Testis (tissue), 2 donors: ENCODE measurements at regions not wholly inside any gene's neighbourhood (a gene's known extent, or its start where the extent isn't known, plus 50 kb on each side); places are given as distances from the start of the nearest gene placed in this dataset.
"Not testable (repeated sequence)": the region's sequence is repeated elsewhere in the genome, so short reads cannot be mapped to it uniquely, and the experiment has no call there.

ENCODE experiments used
- CTCF ChIP-seq, 3 experiments: fragments of 450-650 bp in 2 of 3; fragments of 200-600 bp in 1 of 3; sonication (generic) in 1 of 3; IDR thresholded peaks; one replicate each; pipeline ENCODE4 v1.5.1; 2016 to 2019; ENCODE audit warnings: antibody characterized with exemption in 3 of 3, mild to moderate bottlenecking in 2 of 3, moderate library complexity in 1 of 3
- POLR2A ChIP-seq: fragments of 450-650 bp; IDR thresholded peaks from one replicate; pipeline ENCODE4 v1.6.1; 2017; ENCODE audit warnings: antibody characterized with exemption, mild to moderate bottlenecking, moderate library complexity

- not testable (repeated sequence) for TF ChIP-seq CTCF (IDR thresholded peaks at IDR 0.05); POLR2A
Measured at GRCh38 chrX:88956059-88956458, 209.0 kb downstream of the CPXCR1 start.
